ENCODE measurements at regions not wholly inside any gene's neighbourhood (a gene's known extent, or its start where the extent isn't known, plus 50 kb on each side); places are given as distances from the start of the nearest gene placed in this dataset.
"Not testable (repeated sequence)": the region's sequence is repeated elsewhere in the genome, so short reads cannot be mapped to it uniquely, and the experiment has no call there.

DNA sequence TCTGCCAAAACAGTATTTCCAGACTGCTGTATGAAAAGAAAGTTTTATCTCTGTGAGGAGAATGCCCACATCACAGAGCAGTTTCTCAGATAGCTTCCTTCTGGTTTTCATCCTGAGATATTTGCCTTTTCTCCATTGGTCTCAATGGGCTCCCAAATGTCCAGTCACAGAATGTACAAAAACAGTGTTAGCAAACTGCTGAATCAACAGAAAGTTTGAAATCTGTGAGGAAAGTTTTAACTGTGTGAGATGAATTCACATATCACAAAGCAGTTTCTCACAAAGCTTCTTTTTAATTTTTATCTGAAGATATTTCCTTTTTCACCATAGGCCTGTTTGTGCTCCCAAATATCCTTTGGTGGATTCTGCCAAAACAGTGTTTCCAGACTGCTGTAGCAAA is 207.2 kb upstream of the TRIM48 start:
- Histone ChIP-seq H3K36me3 (ENCODE audit: insufficient read depth, low read length) (no peaks in the 10 kb centered on the region), H3K27ac (ENCODE audit: low read depth in 1 of 2, low read length in 2 of 2) (no peak overlapping the region), H3K4me1 (ENCODE audit: insufficient read depth, low read length) (no peaks in the 10 kb centered on the region), H3K27me3 (ENCODE audit: control insufficient read depth in 1 of 2, insufficient read depth in 2 of 2, low read length in 2 of 2) (no peaks in the 10 kb centered on the region), H3K4me3 (ENCODE audit: low read length) (no peak overlapping the region), H3K9me3 (ENCODE audit: control insufficient read depth in 1 of 2, insufficient read depth in 1 of 2, low read length in 2 of 2) (peaks cover 0 to 78% of the 10 kb centered on the region in 2 experiments)
- no peaks in the 10 kb centered on the region for H3K27me3 Mint-ChIP-seq
- no peaks in the 10 kb centered on the region for H3K9me3 Mint-ChIP-seq
- CTCF ChIA-PET: no interaction called here
- no peak for DNase-seq
- TF ChIP-seq, protein P1, sequence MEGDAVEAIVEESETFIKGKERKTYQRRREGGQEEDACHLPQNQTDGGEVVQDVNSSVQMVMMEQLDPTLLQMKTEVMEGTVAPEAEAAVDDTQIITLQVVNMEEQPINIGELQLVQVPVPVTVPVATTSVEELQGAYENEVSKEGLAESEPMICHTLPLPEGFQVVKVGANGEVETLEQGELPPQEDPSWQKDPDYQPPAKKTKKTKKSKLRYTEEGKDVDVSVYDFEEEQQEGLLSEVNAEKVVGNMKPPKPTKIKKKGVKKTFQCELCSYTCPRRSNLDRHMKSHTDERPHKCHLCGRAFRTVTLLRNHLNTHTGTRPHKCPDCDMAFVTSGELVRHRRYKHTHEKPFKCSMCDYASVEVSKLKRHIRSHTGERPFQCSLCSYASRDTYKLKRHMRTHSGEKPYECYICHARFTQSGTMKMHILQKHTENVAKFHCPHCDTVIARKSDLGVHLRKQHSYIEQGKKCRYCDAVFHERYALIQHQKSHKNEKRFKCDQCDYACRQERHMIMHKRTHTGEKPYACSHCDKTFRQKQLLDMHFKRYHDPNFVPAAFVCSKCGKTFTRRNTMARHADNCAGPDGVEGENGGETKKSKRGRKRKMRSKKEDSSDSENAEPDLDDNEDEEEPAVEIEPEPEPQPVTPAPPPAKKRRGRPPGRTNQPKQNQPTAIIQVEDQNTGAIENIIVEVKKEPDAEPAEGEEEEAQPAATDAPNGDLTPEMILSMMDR (IDR thresholded peaks at IDR 0.05): no peak
- H3K27ac Mint-ChIP-seq: no peak overlapping the region
- no peak overlapping the region for H3K4me3 Mint-ChIP-seq
- no peaks in the 10 kb centered on the region for H3K4me1 Mint-ChIP-seq (ENCODE audit: low read depth)
- H3K36me3 Mint-ChIP-seq (ENCODE audit: low read depth): no peaks in the 10 kb centered on the region
- intact Hi-C loops (cut with DNase I, micrococcal nuclease): no loop called here
- ATAC-seq (ENCODE audit: poor library complexity): no peak
- POLR2A ChIA-PET: no interaction called here

DNA sequence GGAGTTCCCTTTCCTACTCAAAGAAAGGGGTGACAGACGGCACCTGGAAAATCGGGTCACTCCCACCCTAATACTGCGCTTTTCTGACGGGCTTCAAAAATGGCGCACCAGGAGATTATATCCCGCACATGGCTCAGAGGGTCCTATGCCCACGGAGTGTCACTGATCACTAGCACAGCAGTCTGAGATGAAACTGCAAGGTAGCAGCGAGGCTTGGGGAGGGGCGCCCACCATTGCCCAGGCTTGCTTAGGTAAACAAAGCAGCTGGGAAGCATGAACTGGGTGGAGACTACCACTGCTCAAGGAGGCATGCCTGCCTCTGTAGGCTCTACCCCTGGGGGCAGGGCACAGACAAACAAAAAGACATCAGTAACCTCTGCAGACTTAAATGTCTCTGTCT is 177.4 kb upstream of the TRIM48 start:
- H3K27me3 ChIP-seq (ENCODE audit: control insufficient read depth in 1 of 2, insufficient read depth in 2 of 2, low read length in 2 of 2); H3K4me1 Mint-ChIP-seq (ENCODE audit: low read depth); H3K27me3 Mint-ChIP-seq; intact Hi-C loops (cut with DNase I, micrococcal nuclease); H3K27ac Mint-ChIP-seq; H3K9me3 ChIP-seq (ENCODE audit: control insufficient read depth in 1 of 2, insufficient read depth in 1 of 2, low read length in 2 of 2); H3K4me1 ChIP-seq (ENCODE audit: insufficient read depth, low read length); H3K27ac ChIP-seq (ENCODE audit: low read depth in 1 of 2, low read length in 2 of 2); H3K36me3 ChIP-seq (ENCODE audit: insufficient read depth, low read length); H3K4me3 Mint-ChIP-seq; POLR2A ChIA-PET; CTCF ChIA-PET; H3K4me3 ChIP-seq (ENCODE audit: low read length); ATAC-seq (ENCODE audit: poor library complexity): not testable (repeated sequence)
- peak in 1 of 14 experiments; percentile 2 for DNase-seq
- peaks cover 12% of the 10 kb centered on the region for H3K9me3 Mint-ChIP-seq
- H3K36me3 Mint-ChIP-seq (ENCODE audit: low read depth): peaks cover 16% of the 10 kb centered on the region

DNA sequence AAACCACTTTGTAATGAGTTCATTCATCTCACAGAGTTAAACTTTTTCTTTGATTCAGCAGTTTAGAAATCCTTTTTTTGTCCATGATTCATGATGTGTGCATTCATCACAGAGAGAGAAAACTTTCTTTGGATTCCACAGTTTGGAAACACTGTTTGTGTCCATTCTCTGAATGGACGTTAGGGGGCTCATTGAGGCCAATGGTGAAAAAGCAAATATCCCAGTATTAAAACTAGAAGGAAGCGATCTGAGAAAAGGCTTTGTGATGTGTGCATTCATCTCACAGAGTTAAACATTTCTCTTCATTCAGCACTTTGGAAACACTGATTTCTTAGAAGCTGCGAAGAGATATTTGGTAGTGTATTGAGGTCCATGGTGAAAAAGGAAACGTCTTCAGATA is 155.6 kb upstream of the TRIM48 start:
- peaks cover 3% of the 10 kb centered on the region for H3K9me3 Mint-ChIP-seq
- H3K4me3 ChIP-seq (ENCODE audit: low read length): no peak overlapping the region
- no peaks in the 10 kb centered on the region for H3K27me3 ChIP-seq (ENCODE audit: control insufficient read depth in 1 of 2, insufficient read depth in 2 of 2, low read length in 2 of 2)
- peaks cover 0 to 14% of the 10 kb centered on the region in 2 experiments for H3K9me3 ChIP-seq (ENCODE audit: control insufficient read depth in 1 of 2, insufficient read depth in 1 of 2, low read length in 2 of 2)
- H3K4me1 ChIP-seq (ENCODE audit: insufficient read depth, low read length): no peaks in the 10 kb centered on the region
- intact Hi-C loops (cut with DNase I, micrococcal nuclease): no loop called here
- no peak overlapping the region for H3K27ac Mint-ChIP-seq
- TF ChIP-seq, protein P1 (IDR thresholded peaks at IDR 0.05): no peak
- no peaks in the 10 kb centered on the region for H3K4me1 Mint-ChIP-seq (ENCODE audit: low read depth)
- no peaks in the 10 kb centered on the region for H3K36me3 ChIP-seq (ENCODE audit: insufficient read depth, low read length)
- H3K27ac ChIP-seq (ENCODE audit: low read depth in 1 of 2, low read length in 2 of 2): no peak overlapping the region
- ATAC-seq (ENCODE audit: poor library complexity) (no peak), DNase-seq (no peak)
- ChIA-PET CTCF (no interaction called here), POLR2A (no interaction called here)
- no peak overlapping the region for H3K4me3 Mint-ChIP-seq
- H3K36me3 Mint-ChIP-seq (ENCODE audit: low read depth): no peaks in the 10 kb centered on the region
- no peaks in the 10 kb centered on the region for H3K27me3 Mint-ChIP-seq

Data from CD4-positive, alpha-beta T cell (primary cell).